ENCODE measurements at regions not wholly inside any gene's neighbourhood (a gene's known extent, or its start where the extent isn't known, plus 50 kb on each side); places are given as distances from the start of the nearest gene placed in this dataset.

DNA sequence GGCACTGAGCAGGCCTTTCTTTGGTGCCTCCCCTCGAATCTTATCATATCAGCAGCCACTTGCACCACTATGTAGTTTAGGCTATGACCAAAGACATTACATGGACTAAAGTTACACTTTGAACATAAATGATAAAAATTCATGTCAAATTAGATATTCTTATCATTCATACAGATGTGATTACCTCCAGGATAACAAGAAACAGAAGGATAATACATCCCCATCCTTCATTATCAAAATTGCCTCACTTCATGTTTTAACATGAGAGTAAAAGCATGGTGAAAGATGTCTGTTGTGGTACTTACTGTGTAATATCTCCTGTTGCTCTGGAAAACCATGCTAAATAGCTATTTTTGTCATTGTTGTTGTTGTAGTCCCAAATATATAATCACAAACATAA, 230.8 kb upstream of the RND3 start:
- no peak for DNase-seq
- intact Hi-C loops (cut with DNase I; ENCODE audit: low total_unique reads): no loop called here
- 63 to 83% methylated on average over 1 of the region's 1 CpG for WGBS, 2 donors
- H3K36me3 ChIP-seq (ENCODE audit: low read depth, missing control alignments): no peaks in the 10 kb centered on the region
- H3K4me3 ChIP-seq: no peak overlapping the region
- TF ChIP-seq, protein P1, sequence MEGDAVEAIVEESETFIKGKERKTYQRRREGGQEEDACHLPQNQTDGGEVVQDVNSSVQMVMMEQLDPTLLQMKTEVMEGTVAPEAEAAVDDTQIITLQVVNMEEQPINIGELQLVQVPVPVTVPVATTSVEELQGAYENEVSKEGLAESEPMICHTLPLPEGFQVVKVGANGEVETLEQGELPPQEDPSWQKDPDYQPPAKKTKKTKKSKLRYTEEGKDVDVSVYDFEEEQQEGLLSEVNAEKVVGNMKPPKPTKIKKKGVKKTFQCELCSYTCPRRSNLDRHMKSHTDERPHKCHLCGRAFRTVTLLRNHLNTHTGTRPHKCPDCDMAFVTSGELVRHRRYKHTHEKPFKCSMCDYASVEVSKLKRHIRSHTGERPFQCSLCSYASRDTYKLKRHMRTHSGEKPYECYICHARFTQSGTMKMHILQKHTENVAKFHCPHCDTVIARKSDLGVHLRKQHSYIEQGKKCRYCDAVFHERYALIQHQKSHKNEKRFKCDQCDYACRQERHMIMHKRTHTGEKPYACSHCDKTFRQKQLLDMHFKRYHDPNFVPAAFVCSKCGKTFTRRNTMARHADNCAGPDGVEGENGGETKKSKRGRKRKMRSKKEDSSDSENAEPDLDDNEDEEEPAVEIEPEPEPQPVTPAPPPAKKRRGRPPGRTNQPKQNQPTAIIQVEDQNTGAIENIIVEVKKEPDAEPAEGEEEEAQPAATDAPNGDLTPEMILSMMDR (IDR thresholded peaks at IDR 0.05): no peak
- no peak for TF ChIP-seq POLR2A (IDR thresholded peaks at IDR 0.05)
- H3K27me3 ChIP-seq: no peaks in the 10 kb centered on the region
- H3K9me3 ChIP-seq: no peaks in the 10 kb centered on the region
- H3K4me1 ChIP-seq: peaks cover 4% of the 10 kb centered on the region
- H3K27ac ChIP-seq: no peak overlapping the region

DNA sequence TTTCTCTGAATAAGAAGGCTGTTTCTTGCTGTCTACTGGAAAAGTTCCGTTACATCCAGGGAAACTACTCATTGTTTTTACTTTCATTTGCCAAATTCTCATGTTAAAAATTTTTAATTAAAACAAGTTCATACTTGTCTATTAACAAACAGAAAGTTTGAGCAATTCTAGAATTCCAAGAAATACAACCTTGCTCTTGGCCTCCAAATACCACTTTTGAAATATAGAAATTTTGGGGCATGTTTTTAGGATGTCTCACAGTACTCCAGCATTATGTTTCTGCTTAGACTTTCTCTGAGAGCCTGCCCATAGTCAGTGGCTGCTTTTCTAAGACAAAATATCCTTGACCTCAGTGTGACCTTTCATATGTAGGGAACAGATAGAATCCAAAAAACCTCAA, 228.7 kb upstream of the RND3 start:
- H3K36me3 ChIP-seq (ENCODE audit: low read depth, missing control alignments): no peaks in the 10 kb centered on the region
- peaks cover 4% of the 10 kb centered on the region for H3K4me1 ChIP-seq
- TF ChIP-seq POLR2A (IDR thresholded peaks at IDR 0.05): no peak
- no peak for DNase-seq
- no peaks in the 10 kb centered on the region for H3K9me3 ChIP-seq
- WGBS, 2 donors: 67% methylated on average over 1 of the region's 1 CpG
- intact Hi-C loops (cut with DNase I; ENCODE audit: low total_unique reads): no loop called here
- no peak overlapping the region for H3K27ac ChIP-seq
- no peaks in the 10 kb centered on the region for H3K27me3 ChIP-seq
- H3K4me3 ChIP-seq: no peak overlapping the region

DNA sequence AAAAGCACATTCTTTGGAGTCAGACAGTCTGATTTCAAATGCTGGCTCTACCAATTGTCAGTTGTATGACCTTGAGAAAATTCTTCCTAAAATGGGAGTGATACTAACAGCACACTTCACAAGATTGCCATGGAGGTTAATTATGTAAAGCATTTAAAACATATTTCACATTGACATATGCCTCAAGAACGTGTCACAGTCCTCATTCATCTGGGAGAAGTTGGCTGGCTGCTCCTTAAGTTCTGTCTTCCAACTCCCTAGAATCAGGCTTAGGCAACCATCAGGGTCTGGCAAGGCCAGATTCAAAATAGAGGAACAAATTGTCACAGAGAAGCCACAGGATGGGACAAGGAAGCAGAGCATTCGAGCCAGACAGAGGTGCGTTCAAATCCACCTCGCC, 228.0 kb upstream of the RND3 start:
- Histone ChIP-seq H3K27ac (no peak overlapping the region), H3K9me3 (no peaks in the 10 kb centered on the region), H3K4me1 (peaks cover 4% of the 10 kb centered on the region), H3K4me3 (no peak overlapping the region), H3K36me3 (ENCODE audit: low read depth, missing control alignments) (no peaks in the 10 kb centered on the region), H3K27me3 (no peaks in the 10 kb centered on the region)
- intact Hi-C loops (cut with DNase I; ENCODE audit: low total_unique reads): no loop called here
- no peak for DNase-seq
- WGBS, 2 donors: 82 to 93% methylated on average over 4 of the region's 4 CpGs
- TF ChIP-seq, protein P1 (IDR thresholded peaks at IDR 0.05): no peak
- TF ChIP-seq POLR2A (IDR thresholded peaks at IDR 0.05): no peak

DNA sequence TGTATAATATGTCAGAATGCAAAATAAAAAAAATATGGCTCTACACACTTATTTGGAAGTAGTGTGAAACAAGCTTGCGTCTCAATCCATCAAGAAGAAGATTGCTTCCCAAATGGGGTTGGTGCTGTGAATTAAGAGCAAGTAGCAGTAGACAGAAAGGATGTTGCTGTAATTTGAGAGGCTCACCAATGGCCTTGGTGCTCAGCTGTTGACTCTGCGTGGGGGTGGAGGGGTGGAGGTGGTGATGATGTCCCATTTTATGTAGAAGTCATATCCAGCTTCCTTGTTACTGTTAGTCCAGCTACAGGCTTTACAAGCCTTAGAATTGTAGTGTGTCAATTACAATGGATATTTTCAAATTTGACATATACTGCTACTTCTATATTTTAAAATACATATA, 223.4 kb upstream of the RND3 start:
- no peak for TF ChIP-seq POLR2A (IDR thresholded peaks at IDR 0.05)
- TF ChIP-seq, protein P1 (IDR thresholded peaks at IDR 0.05): no peak
- no peak overlapping the region for H3K27ac ChIP-seq
- DNase-seq: no peak
- H3K9me3 ChIP-seq: no peaks in the 10 kb centered on the region
- 66 to 78% methylated on average over 2 of the region's 2 CpGs for WGBS, 2 donors
- no peaks in the 10 kb centered on the region for H3K36me3 ChIP-seq (ENCODE audit: low read depth, missing control alignments)
- no peaks in the 10 kb centered on the region for H3K27me3 ChIP-seq
- peaks cover 2% of the 10 kb centered on the region for H3K4me1 ChIP-seq
- intact Hi-C loops (cut with DNase I; ENCODE audit: low total_unique reads): no loop called here
- H3K4me3 ChIP-seq: no peak overlapping the region

DNA sequence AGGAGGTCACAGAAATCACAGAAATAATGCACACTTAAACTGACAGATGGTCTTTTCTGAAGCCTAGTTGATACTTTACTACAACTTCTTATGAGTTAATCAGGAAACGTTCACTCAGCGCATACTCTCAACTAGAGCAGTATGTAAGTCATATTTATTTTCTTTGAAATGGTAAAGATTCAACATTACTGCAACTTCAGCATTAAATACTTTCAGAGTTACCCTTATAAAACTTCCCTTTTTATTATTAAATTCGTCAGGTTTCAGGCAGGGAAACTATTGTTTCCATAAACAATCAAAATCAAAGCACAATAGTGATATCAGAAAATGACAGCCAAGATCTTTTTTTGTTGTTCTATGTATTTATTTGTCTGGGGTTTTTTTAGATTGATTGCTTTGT, 222.6 kb upstream of the RND3 start:
- 84 to 88% methylated on average over 3 of the region's 3 CpGs for WGBS, 2 donors
- H3K4me3 ChIP-seq: no peak overlapping the region
- intact Hi-C loops (cut with DNase I; ENCODE audit: low total_unique reads): no loop called here
- TF ChIP-seq, protein P1 (IDR thresholded peaks at IDR 0.05): no peak
- TF ChIP-seq POLR2A (IDR thresholded peaks at IDR 0.05): no peak
- no peaks in the 10 kb centered on the region for H3K36me3 ChIP-seq (ENCODE audit: low read depth, missing control alignments)
- H3K9me3 ChIP-seq: no peaks in the 10 kb centered on the region
- no peak for DNase-seq
- no peaks in the 10 kb centered on the region for H3K27me3 ChIP-seq
- H3K27ac ChIP-seq: no peak overlapping the region
- no peaks in the 10 kb centered on the region for H3K4me1 ChIP-seq

Measured in testis (tissue), 2 donors.